ENCODE measurements at regions not wholly inside any gene's neighbourhood (a gene's known extent, or its start where the extent isn't known, plus 50 kb on each side); places are given as distances from the start of the nearest gene placed in this dataset.
"Not testable (repeated sequence)": the region's sequence is repeated elsewhere in the genome, so short reads cannot be mapped to it uniquely, and the experiment has no call there.

DNA sequence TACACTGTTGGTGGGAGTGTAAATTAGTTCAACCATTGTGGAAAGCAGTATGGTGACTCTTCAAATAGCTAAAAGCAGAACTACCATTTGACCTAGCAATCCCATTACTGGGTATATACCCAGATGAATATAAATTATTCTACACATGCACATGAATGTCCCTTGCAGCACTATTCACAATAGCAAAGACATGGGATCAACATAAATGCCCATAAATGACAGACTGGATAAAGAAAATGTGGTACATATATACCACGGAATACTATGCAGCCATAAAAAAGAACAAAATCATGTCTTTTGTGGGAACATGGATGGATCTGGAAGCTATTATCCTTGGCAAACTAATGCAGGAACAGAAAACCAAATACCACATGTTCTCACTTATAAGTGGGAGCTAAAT, 282.8 kb upstream of the TGFBR2 start:
- FAIRE-seq; DNase-seq (ENCODE audit: low spot score): not testable (repeated sequence)

DNA sequence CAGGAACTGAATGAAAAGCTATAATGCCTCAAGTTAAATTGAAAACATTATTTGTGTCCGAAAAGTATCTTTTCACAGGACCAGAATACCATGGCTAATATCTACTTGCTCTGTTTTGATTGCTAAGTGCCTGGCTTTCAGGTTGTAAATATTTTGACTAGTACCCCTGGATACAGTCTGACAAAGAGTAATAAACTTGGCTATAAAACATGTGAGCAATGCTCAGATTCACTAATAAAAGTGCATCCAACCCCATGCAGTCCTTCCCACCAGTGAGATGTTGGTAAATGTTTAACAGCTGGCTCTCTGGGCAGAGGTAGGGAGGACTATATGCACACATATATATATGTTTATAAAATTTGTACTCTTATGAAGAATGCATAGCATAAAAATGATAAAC, 281.8 kb upstream of the TGFBR2 start:
- no peak for DNase-seq (ENCODE audit: low spot score)
- FAIRE-seq, result no peak

DNA sequence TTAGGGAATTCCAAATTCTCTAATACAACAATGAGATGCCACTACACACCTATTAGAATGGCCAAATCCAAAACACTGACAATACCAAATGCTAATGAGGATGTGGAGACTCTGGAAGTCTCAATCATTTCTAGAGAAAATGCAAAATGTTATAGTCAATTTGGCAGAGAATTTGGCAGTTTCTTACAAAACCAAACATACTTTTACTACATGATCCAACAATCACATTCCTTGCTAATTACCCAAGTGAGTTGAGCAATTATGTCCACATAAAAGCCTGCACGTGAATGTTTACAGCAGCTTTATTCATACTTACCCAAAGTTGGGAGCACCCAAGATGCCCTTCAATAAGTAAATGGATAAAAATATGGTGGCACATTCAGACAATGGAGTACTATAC, 278.4 kb upstream of the TGFBR2 start:
- not testable (repeated sequence) for FAIRE-seq; DNase-seq (ENCODE audit: low spot score)

DNA sequence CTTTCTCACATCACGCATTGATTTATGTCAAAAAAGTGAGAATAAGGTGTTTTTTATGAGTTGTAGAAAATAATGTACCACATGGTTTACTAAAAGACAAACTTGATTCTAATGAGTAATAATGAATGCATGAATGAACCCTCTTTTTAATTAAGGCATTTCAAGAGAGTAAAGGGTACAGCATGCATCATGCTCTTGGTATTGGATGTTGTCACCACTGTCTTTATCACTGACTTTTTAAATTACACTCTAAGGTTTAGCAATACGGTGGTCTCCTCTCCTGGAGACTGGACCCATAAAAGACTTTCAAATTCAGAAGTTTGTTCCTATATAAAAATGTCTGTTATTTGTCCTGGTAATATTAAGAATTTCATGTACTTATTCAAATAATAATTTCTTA, 277.5 kb upstream of the TGFBR2 start:
- DNase-seq (ENCODE audit: low spot score); FAIRE-seq: not testable (repeated sequence)

DNA sequence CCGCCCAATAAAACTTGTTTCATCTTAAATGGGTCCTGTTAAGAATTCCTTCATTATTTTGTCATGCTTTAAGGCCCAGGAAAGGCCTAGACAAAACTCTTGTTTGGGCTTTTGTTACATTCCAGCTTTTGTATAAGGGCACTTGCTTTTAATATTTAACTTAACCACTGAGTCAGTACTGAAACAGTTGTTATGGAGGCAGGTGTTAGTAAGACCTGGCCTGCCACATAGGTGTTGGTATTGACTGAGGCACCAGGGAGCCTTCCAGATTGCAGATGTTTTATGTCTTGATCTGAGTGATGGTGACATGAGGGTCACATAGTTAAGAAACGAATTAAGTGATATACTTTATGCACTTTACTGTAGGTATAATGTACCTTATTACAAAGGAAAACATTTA, 274.9 kb upstream of the TGFBR2 start:
- no peak for FAIRE-seq
- no peak for DNase-seq (ENCODE audit: low spot score)

DNA sequence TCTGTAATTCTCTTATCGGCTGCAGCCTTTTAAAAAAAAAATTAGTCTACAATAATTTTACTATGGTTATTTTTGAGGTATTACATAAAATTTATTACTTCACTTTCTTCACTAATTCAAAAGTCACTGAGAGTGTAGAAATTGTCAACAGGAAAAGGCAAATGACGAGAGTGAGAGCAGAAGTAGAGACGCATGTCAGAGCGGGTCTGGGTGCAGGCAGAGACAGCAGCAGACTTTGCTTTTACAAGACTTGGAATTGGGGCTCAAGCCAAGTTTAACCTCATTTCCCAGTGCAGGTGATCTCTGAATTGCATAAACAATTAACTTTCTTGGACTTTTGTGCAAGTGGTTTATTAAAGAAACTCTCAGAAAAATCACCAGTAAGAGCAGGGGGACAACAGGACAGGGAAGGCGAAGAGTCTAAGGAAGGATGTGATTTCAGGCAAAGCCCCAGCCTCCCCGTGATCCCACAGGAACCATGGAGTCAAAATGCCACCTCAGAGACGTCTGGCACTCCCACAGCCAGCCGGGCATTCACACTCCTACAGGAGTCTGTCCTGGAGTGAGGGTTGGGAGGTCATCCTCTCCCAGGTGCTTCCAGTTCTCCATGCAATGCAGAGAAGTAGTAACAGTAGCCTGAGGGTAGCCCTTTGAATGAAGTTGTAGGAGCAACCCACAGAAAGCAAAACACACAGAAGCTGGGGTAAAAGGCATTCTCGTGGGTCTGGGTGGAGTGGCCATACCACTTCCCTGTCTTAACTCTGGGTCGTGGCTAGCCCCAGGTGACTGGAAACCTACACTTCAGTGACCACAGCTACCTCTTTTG, 274.0 kb upstream of the TGFBR2 start:
- no peak for DNase-seq (ENCODE audit: low spot score)

DNA sequence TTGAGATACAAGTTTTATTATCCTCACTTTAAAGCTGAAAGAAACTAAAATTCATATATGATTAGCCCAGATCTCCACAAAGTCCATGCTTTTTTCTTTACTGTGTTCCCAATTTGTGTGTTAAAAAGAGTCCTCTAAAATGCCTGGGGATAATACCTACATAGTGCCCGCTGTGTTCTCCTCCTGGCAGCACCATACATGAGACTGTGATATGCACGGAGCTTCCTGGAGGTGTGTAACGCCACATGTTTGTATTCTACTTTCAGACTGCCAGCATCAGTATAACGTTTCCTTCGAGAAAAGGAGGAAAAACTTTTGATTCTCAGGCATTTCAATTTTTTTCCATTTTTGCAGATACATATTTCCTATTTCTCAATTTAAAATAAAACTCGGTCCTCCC, 273.3 kb upstream of the TGFBR2 start:
- DNase-seq (ENCODE audit: low spot score) (no peak), FAIRE-seq (no peak)

More for the DNA sequence above, 274.0 kb upstream of the TGFBR2 start:
- no peak for FAIRE-seq

DNA sequence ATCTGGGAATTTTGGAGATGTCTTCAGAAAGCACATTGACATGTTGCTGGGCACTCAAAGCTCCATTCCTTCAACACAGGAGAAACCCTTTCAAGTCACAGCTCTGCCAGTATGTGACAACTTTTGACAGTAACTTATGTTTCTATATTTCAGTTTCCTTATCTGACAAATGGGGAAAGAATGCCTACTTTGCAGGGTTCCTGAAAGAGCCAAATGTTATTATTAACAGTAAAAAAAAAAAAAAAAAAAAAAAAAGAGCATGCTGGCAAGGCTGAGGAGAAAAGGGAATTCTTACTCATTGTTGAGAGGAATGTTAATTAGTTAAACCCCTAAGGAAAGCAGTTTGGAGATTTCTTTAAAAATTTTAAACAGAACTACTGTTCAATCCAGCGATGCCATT, 272.5 kb upstream of the TGFBR2 start:
- FAIRE-seq, result no peak
- DNase-seq (ENCODE audit: low spot score), result no peak

DNA sequence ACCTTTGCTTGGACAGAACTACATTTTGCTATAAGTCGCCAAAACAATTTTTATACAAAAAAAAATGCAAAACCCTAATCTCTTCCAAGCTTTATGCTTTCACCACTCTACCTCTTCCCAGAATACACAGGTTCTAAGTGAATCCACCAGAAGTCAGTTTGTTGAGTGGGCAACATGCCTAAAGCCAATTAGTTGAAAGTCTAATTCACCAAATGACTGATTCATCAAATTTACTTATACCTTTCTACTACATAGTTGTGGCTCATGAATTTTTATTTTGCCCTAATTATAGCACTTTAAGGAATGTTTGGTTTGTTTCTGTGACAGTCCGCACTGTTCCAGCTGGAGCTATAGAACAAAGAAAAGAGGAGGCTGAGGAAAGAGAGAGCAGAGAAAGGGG, 265.9 kb upstream of the TGFBR2 start:
- DNase-seq (ENCODE audit: low spot score) (no peak), FAIRE-seq (no peak)

DNA sequence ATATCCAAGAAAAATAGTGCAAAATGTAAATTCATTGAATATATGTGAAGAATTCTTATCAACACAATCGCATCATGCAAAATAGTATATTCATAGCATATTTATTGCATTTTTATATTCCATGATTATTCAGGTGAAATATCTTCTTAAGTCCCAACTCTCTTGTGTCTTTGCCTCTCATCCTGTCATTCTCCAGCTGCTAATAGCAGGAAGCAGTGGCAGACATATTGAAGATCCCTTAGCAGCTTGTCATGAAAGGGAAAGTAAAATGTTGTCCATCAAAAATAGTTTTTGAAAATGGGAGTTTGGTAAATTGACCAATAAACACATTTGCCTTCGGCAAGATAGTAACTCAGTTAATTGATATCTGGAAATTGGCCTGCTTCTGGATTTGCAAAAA, 265.3 kb upstream of the TGFBR2 start:
- no peak for DNase-seq (ENCODE audit: low spot score)
- no peak for FAIRE-seq

DNA sequence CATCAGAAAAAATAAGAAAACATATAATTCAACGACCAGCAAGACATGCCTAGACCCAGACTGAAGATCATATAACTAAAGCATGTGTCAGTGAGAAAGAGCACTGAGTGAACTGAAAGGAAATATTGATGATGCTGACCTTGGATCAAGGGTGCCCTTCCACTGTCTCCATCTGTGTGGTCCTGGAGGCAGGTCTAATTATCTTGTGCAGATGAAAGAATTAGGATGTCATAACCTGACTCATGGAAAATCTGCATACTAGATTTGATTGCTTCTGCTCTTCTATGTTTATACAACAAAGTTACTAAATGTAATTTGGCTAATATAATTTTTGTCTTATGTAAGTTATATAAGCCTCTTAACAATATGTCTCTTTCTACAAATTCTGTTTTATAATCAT, 264.6 kb upstream of the TGFBR2 start:
- no peak for FAIRE-seq
- DNase-seq (ENCODE audit: low spot score), result no peak

DNA sequence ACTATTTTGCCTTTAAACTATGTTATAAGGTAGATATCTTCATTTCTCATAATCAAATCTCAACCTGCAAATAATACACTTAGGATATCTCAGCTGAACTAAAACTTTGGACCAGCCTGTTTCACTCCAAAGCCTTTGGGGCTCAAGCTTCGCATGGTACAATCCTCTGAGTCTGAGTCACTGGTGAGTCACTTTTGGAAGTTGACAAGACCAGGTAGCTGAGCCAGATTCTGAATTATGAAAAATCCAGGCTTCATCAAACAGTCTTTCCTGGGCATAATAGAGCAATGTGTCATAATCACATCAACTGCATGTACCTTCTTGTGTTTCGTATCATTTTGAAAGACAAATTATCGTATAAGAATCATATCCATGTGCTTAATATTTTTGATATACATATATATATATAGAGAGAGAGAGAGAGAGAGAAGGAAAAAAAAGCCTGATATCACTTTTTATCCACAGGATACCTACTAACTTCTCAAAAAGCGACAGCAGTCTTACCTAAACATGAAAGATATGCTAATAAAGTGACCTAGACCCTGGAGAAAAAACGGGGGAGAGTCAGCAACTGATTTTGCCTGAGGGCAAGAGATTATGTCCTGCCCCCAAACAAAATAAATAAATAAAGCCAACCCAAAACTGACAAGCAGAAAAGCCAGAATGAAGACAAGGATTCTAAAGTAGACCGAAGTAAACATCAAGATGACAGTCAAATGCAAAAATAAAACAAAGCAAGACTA, 263.9 kb upstream of the TGFBR2 start:
- DNase-seq (ENCODE audit: low spot score) (peak; percentile 78), FAIRE-seq (no peak)

DNA sequence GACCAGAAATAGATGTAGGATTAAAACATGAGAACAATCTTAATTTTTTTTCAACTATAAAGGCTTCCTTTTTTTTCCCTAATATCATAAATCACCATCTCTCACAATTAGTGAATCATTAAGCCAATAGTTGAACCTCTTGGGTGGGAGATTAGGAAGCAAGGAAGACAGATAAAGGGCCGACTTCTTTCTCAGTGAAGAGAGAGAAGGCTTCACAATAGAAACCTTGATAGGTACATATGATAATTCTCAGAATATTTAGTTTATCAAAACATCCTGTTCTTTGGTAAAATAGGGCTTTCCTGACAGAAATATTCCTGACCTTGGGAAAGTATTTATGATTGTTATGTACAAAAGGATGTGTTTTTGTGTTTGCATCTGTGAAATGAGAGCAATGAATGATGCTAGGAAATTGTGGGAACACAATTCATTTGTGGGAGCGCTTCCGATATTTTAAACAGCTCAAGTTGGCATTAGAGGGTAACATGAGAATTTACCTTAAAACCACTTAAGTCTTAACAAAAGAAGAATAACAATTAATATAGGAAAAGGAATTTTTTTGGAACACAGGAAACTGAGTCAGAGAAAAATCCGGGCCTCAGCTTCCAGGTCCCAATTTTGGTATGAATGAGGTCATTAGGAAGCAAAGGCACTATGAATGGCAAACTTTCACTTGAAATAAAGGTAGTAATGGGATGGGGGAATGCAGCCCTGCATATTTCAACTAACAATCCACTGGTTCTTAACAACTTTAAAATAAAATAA, 263.2 kb upstream of the TGFBR2 start:
- DNase-seq (ENCODE audit: low spot score), result no peak
- FAIRE-seq, result no peak

DNA sequence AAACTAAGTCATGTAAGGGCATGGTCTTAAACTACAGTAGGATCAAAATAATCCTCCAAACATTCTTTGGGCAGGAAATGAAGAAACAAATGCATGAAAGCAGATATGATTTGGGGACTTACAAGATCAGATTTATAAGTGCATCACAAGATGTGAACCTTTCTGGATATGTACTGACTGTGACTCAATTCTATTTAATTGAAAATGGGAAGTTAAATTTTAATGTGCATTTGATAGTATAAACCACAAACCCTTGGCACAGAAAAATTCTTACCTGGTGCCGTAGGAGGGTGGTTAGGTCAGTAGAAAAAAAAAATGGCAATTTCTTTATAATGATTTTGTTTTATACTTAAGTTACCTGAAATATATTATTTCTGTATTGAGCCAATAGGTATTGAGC, 262.5 kb upstream of the TGFBR2 start:
- DNase-seq (ENCODE audit: low spot score) (no peak), FAIRE-seq (no peak)

DNA sequence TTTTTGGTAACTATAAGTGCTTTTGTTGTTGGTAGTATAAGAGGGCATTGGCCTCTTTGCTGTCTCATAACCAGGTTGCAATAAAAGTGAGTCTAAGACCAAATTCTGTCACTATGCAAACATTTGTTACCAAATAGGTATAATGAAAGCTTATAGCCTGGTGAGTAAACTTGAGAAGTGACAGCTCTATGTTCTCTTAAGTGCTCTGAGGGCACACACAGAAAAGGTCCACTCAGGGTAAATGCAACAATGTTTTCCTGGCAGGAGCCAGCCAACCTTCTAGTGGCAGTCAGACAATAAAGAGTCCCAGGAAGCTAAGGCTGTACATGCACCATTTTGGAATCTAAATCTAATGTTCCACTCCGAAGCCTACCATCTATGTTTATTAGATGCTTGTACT, 262.1 kb upstream of the TGFBR2 start:
- FAIRE-seq, result no peak

DNA sequence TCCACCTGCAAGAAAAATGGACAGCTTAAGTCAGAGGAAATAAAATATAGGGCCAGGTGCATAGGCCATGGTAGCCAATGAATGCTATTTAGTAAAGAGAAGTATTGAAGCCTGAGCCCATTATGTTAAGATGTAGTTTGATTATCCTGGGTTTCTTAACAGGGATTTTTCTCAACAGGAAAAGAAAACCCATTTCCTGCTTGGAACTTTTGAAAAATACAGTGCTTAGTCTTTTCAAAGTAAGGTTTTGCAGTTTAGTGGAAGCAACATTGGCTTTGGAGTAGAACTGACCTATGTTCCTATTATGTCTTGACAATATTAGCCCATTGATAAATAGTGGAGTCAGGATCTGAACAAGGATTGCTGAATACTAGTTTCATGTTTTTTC, 259.5 kb upstream of the TGFBR2 start:
- DNase-seq (ENCODE audit: low spot score), result no peak
- FAIRE-seq, result no peak

More for the DNA sequence above, 262.1 kb upstream of the TGFBR2 start:
- DNase-seq (ENCODE audit: low spot score), result no peak

DNA sequence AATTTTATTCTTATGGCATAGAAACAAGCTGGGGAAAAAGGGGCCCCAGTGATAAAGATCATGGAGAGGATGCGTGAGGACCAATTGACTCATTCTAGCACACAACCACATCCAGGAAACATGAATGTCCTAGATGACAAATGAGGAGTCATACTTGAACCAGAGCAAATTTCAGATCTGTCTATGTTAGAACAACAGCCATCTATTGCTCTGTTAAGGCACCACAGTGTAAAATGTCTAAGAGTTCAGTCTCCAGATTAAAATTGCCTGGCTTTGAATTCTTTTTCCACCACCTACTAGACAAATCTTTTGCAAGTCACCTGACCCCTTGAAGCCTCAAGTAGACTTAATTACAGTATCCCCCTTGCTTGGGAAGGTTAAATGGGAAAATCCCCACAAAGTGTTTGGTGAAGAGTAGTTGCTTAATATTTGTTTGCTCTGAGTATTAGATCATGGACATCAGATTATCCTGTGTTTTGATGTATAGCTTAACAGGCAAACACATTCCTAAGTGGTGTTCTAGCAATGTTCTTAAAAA, 258.7 kb upstream of the TGFBR2 start:
- peak; percentile 40 for DNase-seq (ENCODE audit: low spot score)

DNA sequence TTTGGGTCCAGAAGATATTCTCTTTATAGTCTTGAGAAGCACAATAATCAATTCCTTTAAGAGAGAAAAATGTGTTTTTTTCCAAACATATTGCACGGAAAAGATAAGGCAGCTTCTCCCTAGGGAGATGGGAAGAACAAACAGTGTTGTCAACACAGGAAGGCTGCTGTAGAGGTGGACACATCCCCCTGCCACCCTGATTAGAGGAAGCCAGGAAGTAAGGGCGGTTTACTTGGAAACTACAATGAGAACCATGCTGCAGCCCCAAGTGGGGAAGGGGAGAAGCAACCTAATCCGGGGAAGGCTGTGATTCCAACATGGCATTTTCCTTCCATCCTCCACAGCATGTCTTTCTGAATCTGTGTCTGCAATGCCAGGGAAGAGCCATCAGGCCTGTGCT, 256.9 kb upstream of the TGFBR2 start:
- FAIRE-seq (no peak), DNase-seq (ENCODE audit: low spot score) (no peak)

More for the DNA sequence above, 258.7 kb upstream of the TGFBR2 start:
- no peak for FAIRE-seq

DNA sequence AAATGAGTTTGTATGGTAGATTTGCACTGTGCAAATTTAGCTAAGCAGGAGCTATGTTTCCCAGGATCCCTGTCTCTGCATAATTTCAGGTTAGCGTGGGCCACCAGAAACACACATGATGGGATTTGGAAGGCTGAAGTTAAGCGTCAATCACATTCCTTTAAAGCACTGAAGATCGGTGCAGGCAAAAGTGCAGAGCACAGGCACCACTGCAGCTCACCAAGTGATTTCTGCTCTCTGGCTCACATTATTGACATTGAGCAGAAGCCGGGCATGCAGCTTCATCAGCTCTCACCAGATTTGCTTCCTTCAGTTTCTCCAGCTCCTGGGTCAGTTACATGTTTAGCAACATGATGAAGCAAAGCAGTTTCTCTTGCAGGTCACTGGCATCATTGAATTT, 256.4 kb upstream of the TGFBR2 start:
- FAIRE-seq, result no peak
- no peak for DNase-seq (ENCODE audit: low spot score)

DNA sequence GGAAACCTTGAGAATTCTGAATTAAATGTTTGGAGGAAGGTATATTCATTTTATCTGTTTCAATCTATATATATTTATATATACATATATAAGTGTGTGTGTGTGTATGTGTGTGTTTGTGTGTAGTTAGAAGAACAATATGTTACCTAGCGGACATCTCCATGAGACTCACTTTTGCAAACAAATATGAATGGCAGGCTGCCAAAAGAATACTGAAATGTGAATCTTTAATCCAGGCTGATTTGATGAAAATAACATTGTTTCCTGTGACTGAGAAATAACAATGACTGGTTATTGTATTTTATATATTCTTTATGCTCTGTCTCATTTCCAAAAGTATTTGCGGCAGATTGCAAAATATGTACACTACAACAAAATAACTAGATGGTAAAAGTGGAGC, 255.5 kb upstream of the TGFBR2 start:
- FAIRE-seq, result no peak

DNA sequence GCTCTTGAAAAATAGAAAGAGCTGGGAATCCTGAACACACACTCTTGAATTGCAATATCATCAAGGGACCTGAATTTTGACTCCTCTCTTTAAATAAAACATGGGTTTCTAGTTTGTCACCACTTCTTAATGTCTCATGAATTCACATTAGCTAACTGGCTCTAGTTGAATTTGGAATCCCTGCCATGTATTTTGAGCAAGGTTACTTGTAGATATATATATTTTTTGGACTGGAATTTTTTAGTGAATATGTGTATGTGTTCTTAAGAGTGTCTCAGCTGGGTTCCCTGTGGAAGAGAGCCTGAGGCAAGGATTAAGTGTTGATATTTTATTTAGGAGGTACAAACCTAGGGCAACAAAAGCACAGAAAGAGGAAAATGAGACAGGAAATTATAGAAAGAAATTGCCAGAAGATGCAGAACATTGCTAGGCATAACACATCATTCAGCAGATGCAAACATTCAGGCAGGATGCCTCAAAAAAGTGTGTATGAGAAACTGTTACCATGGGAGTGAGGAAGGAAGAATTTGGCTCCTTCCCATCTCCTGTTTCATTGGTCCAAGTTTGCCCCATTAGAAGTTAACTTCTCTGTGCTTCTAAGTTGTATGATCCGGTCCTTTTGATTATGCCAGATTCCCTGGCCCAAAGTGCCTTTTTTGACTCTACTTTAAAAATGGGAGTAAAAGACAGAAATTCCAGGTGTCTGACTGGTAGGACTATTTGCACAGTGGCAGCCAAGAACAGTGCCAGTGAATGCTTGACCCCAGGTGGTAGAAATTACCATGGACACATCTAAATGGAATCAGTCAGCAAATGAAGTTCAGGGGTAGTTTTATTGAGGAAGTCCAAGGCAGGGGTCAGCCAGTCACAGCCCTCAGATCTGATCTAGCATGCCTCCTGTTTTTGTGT, 253.7 kb upstream of the TGFBR2 start:
- FAIRE-seq (no peak), DNase-seq (ENCODE audit: low spot score) (no peak)

More for the DNA sequence above, 255.5 kb upstream of the TGFBR2 start:
- no peak for DNase-seq (ENCODE audit: low spot score)
